Loucy (cell line): ENCODE measurements at regions not wholly inside any gene's neighbourhood (a gene's known extent, or its start where the extent isn't known, plus 50 kb on each side); places are given as distances from the start of the nearest gene placed in this dataset.

Experiments used
- H2AFZ ChIP-seq: fragments of 200-600 bp; sonication (generic); 2 replicates; pipeline ENCODE4 v1.6.0; 2016; ENCODE audit warnings: antibody characterized with exemption, mild to moderate bottlenecking, low read length, moderate library complexity
- H3F3A ChIP-seq: fragments of 200-600 bp; 2 replicates; pipeline ENCODE4 v1.6.0; 2016; ENCODE audit warnings: antibody characterized with exemption, low read depth, mild to moderate bottlenecking
- H3K27me3 ChIP-seq: fragments of 200-600 bp; sonication (generic); 2 replicates; pipeline ENCODE4 v1.6.1; 2014; ENCODE audit warnings: low read length, mild to moderate bottlenecking; ENCODE audit not compliant: insufficient read depth, poor library complexity, severe bottlenecking
- H3K36me3 ChIP-seq: fragments of 200-600 bp; sonication (generic); 2 replicates; pipeline ENCODE4 v1.6.1; 2016; ENCODE audit warnings: low read length; ENCODE audit not compliant: insufficient read depth
- H3K4me1 ChIP-seq: fragments of 200-600 bp; sonication (generic); 2 replicates; pipeline ENCODE4 v1.5.1; 2014; ENCODE audit warnings: low read length, mild to moderate bottlenecking; ENCODE audit not compliant: insufficient read depth, poor library complexity, severe bottlenecking
- H3K4me2 ChIP-seq: fragments of 200-600 bp; sonication (generic); 2 replicates; pipeline ENCODE4 v1.6.0; 2014; ENCODE audit warnings: antibody characterized with exemption, low read length, low read depth, mild to moderate bottlenecking; ENCODE audit not compliant: poor library complexity, severe bottlenecking
- H3K4me3 ChIP-seq: fragments of 200-600 bp; sonication (generic); 2 replicates; pipeline ENCODE4 v1.5.1; 2014; ENCODE audit warnings: low read length, mild to moderate bottlenecking, mixed read lengths; ENCODE audit not compliant: poor library complexity, severe bottlenecking
- H3K79me2 ChIP-seq: fragments of 200-600 bp; sonication (generic); 2 replicates; pipeline ENCODE4 v1.6.1; 2014; ENCODE audit warnings: low read length; ENCODE audit not compliant: insufficient read depth
- H3K9ac ChIP-seq: fragments of 200-600 bp; sonication (generic); 2 replicates; pipeline ENCODE4 v1.6.0; 2014; ENCODE audit warnings: mild to moderate bottlenecking, low read depth, low read length, moderate library complexity; ENCODE audit not compliant: poor library complexity, severe bottlenecking
- H3K9me2 ChIP-seq: fragments of 200-600 bp; sonication (generic); replicated peaks from 2 replicates; pipeline ENCODE4 v1.6.1; 2016; ENCODE audit warnings: low read depth, low read length, mixed read lengths
- H3K9me3 ChIP-seq: fragments of 200-600 bp; sonication (generic); 2 replicates; pipeline ENCODE4 v1.6.1; 2014; ENCODE audit warnings: mild to moderate bottlenecking, antibody characterized with exemption, low read length, low read depth; ENCODE audit not compliant: insufficient read depth
- H4K20me1 ChIP-seq: fragments of 200-600 bp; sonication (generic); 2 replicates; pipeline ENCODE4 v1.6.0; 2014; ENCODE audit warnings: antibody characterized with exemption, low read length, mild to moderate bottlenecking; ENCODE audit not compliant: insufficient read depth, poor library complexity, severe bottlenecking
- EZH2phosphoT487 ChIP-seq: fragments of 200-600 bp; IDR thresholded peaks from 2 replicates; pipeline ENCODE4 v1.6.1; 2018; ENCODE audit warnings: antibody characterized with exemption, mild to moderate bottlenecking, moderate library complexity, borderline replicate concordance
- TF ChIP-seq, protein P1 (sequence below): fragments of 200-600 bp; sonication (generic); conservative IDR thresholded peaks from 2 replicates; pipeline ENCODE4 v1.5.1; 2014; ENCODE audit warnings: mild to moderate bottlenecking, antibody characterized with exemption, low read length

GRCh38 chr3:10758304-10759037, 57.6 kb upstream of the SLC6A11 start:
- Histone ChIP-seq H3K4me3 (no peak overlapping the region), H3K27me3 (no peaks in the 10 kb centered on the region), H4K20me1 (no peaks in the 10 kb centered on the region), H3K9ac (no peak overlapping the region), H3K4me2 (no peak overlapping the region), H2AFZ (no peak overlapping the region), H3K79me2 (no peaks in the 10 kb centered on the region), H3K9me2 (no peaks in the 10 kb centered on the region), H3F3A (no peaks in the 10 kb centered on the region), H3K9me3 (no peaks in the 10 kb centered on the region), H3K4me1 (no peaks in the 10 kb centered on the region), H3K36me3 (no peaks in the 10 kb centered on the region)
- TF ChIP-seq EZH2phosphoT487 = no peak
- TF ChIP-seq, protein P1, sequence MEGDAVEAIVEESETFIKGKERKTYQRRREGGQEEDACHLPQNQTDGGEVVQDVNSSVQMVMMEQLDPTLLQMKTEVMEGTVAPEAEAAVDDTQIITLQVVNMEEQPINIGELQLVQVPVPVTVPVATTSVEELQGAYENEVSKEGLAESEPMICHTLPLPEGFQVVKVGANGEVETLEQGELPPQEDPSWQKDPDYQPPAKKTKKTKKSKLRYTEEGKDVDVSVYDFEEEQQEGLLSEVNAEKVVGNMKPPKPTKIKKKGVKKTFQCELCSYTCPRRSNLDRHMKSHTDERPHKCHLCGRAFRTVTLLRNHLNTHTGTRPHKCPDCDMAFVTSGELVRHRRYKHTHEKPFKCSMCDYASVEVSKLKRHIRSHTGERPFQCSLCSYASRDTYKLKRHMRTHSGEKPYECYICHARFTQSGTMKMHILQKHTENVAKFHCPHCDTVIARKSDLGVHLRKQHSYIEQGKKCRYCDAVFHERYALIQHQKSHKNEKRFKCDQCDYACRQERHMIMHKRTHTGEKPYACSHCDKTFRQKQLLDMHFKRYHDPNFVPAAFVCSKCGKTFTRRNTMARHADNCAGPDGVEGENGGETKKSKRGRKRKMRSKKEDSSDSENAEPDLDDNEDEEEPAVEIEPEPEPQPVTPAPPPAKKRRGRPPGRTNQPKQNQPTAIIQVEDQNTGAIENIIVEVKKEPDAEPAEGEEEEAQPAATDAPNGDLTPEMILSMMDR = peak; percentile 71

- Histone ChIP-seq H3K9me2 (no peaks in the 10 kb centered on the region), H3K9me3 (no peaks in the 10 kb centered on the region), H3K4me1 (no peaks in the 10 kb centered on the region), H3K9ac (no peak overlapping the region), H3F3A (no peaks in the 10 kb centered on the region), H3K4me2 (no peak overlapping the region), H3K79me2 (no peaks in the 10 kb centered on the region), H2AFZ (no peak overlapping the region), H3K27me3 (no peaks in the 10 kb centered on the region), H3K4me3 (no peak overlapping the region), H4K20me1 (no peaks in the 10 kb centered on the region), H3K36me3 (no peaks in the 10 kb centered on the region)
- no peak for TF ChIP-seq EZH2phosphoT487
Observed at GRCh38 chr3:10759495-10759894, 56.5 kb upstream of the SLC6A11 start.

DNA sequence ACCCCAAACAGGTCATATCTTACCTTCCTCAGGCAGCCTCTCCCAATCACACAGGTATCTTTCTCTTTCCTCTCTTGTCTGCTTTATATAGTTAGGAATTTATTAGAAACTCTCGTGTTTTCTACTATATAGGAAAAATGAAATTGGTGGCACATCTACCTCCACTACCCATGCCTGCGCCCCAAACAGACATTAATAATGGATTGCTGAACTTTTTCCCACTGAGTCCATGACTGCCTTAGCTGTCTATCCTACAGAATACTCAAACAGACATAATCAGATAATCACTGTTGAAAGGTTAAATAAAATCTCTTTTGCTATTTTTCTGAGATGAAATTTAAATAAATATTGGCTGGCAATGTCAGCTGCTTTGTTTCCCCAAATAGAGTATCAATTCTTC, 55.8 kb upstream of the SLC6A11 start:
- Histone ChIP-seq H2AFZ (no peak overlapping the region), H3K9me2 (no peaks in the 10 kb centered on the region), H3K79me2 (no peaks in the 10 kb centered on the region), H3F3A (no peaks in the 10 kb centered on the region), H3K4me2 (no peak overlapping the region), H3K4me1 (no peaks in the 10 kb centered on the region), H3K9me3 (no peaks in the 10 kb centered on the region), H3K9ac (no peak overlapping the region), H4K20me1 (no peaks in the 10 kb centered on the region), H3K27me3 (no peaks in the 10 kb centered on the region), H3K36me3 (no peaks in the 10 kb centered on the region), H3K4me3 (no peak overlapping the region)
- no peak for TF ChIP-seq EZH2phosphoT487
- TF ChIP-seq, protein P1 = no peak

DNA sequence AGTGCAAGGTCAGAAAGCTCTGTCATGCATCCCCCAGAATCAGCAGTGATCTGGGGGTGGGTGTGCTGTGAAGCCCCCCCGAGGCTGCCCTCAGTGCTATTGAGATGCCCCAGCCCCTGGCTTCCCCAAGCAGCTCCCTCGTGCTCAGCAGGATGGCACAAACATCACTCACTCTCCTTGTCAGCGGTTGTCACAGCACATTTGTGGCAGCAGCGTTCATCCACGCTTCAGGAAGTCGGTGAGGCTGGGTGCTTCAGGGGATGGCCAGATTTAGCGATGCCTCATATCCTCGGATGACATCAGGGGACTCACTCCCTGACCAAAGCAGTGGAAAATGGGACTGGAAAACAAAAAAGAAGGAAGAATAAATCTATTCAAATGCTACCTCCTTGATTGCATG, 54.4 kb upstream of the SLC6A11 start:
- H3K9ac ChIP-seq = no peak overlapping the region
- no peak overlapping the region for H2AFZ ChIP-seq
- H3K4me2 ChIP-seq = no peak overlapping the region
- no peaks in the 10 kb centered on the region for H4K20me1 ChIP-seq
- no peak for TF ChIP-seq EZH2phosphoT487
- TF ChIP-seq, protein P1 = no peak
- no peaks in the 10 kb centered on the region for H3K4me1 ChIP-seq
- no peaks in the 10 kb centered on the region for H3K79me2 ChIP-seq
- no peaks in the 10 kb centered on the region for H3K27me3 ChIP-seq
- no peaks in the 10 kb centered on the region for H3K36me3 ChIP-seq
- no peak overlapping the region for H3K4me3 ChIP-seq
- H3K9me3 ChIP-seq = no peaks in the 10 kb centered on the region
- no peaks in the 10 kb centered on the region for H3K9me2 ChIP-seq
- H3F3A ChIP-seq = no peaks in the 10 kb centered on the region
